ENCODE measurements at regions not wholly inside any gene's neighbourhood (a gene's known extent, or its start where the extent isn't known, plus 50 kb on each side); places are given as distances from the start of the nearest gene placed in this dataset.
"Not testable (repeated sequence)": the region's sequence is repeated elsewhere in the genome, so short reads cannot be mapped to it uniquely, and the experiment has no call there.

DNA sequence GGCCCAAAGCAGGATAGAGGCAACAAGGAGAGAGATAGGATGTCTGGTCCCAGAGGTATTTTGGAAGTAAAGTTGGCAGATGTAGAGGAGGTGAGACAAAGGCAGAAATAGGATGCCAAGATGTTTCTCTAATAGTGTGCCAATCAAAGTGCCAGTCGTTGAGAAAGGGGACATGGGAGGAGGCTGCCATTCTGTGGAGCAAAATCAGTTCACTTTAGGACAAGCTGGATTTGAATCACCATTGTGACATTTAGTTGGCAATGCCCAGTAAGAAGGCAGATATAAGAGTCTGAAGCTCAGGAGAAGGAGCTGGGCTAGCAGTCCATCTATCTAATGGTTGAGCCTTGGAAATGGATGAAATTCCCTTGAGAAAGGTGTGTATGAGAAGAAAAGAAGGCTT lies 53.8 kb downstream of the ADRB2 start:
- Mint-ChIP-seq H3K4me1 (ENCODE audit: unreplicated experiment) (peaks cover 9% of the 10 kb centered on the region), H3K27me3 (ENCODE audit: unreplicated experiment) (no peaks in the 10 kb centered on the region), H3K9me3 (ENCODE audit: unreplicated experiment) (no peaks in the 10 kb centered on the region), H3K36me3 (ENCODE audit: unreplicated experiment) (no peaks in the 10 kb centered on the region), H3K27ac (ENCODE audit: unreplicated experiment) (no peak overlapping the region), H3K4me3 (ENCODE audit: unreplicated experiment) (no peak overlapping the region)
- TF ChIP-seq, protein P1, sequence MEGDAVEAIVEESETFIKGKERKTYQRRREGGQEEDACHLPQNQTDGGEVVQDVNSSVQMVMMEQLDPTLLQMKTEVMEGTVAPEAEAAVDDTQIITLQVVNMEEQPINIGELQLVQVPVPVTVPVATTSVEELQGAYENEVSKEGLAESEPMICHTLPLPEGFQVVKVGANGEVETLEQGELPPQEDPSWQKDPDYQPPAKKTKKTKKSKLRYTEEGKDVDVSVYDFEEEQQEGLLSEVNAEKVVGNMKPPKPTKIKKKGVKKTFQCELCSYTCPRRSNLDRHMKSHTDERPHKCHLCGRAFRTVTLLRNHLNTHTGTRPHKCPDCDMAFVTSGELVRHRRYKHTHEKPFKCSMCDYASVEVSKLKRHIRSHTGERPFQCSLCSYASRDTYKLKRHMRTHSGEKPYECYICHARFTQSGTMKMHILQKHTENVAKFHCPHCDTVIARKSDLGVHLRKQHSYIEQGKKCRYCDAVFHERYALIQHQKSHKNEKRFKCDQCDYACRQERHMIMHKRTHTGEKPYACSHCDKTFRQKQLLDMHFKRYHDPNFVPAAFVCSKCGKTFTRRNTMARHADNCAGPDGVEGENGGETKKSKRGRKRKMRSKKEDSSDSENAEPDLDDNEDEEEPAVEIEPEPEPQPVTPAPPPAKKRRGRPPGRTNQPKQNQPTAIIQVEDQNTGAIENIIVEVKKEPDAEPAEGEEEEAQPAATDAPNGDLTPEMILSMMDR (IDR thresholded peaks at IDR 0.05) = no peak
- no peak for DNase-seq (ENCODE audit: extremely low spot score, unreplicated experiment)

DNA sequence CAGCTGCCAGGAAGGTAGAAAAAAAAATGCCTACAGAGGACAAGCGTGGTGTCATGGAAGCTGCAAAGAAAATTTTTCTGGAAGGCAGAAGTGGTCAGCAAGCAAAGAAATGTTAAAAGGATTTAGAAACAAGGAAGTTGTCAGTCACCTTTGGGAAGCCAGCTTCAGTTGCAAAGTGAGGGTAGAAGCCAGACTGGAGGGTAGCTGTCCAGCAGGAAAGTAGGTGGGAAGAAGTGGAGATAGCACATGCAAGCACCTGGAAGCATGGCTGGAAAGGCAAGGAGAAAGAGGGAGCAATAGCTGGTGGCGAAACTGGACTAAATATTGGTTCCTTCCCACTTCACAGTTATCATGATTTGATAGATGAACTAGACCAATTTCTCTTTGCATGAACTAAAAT lies 54.3 kb downstream of the ADRB2 start:
- TF ChIP-seq, protein P1 (IDR thresholded peaks at IDR 0.05) = no peak
- H3K27me3 Mint-ChIP-seq (ENCODE audit: unreplicated experiment) = no peaks in the 10 kb centered on the region
- no peaks in the 10 kb centered on the region for H3K9me3 Mint-ChIP-seq (ENCODE audit: unreplicated experiment)
- no peaks in the 10 kb centered on the region for H3K36me3 Mint-ChIP-seq (ENCODE audit: unreplicated experiment)
- no peak overlapping the region for H3K27ac Mint-ChIP-seq (ENCODE audit: unreplicated experiment)
- no peak for DNase-seq (ENCODE audit: extremely low spot score, unreplicated experiment)
- peaks cover 8% of the 10 kb centered on the region for H3K4me1 Mint-ChIP-seq (ENCODE audit: unreplicated experiment)
- no peak overlapping the region for H3K4me3 Mint-ChIP-seq (ENCODE audit: unreplicated experiment)

DNA sequence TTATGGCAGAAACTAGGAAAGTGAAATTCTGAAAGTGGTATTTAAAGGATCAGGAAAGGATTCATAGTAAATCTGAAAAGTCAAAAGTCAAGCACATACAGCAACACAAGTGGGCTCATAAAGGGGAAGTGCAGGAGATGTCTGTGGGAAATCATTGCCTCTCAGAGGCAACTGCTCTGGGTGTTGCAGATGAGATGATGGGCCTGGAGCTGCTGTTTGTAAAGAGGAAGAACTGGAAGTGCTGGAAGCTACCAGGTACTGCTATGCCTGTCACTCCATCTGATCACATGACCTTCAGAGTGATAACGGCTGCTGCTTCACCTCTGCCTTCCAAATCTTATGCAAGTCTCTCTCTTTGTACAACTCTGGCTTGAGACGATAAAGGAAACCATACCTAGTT lies 55.9 kb downstream of the ADRB2 start:
- Mint-ChIP-seq H3K9me3 (ENCODE audit: unreplicated experiment) (no peaks in the 10 kb centered on the region), H3K36me3 (ENCODE audit: unreplicated experiment) (no peaks in the 10 kb centered on the region), H3K27ac (ENCODE audit: unreplicated experiment) (no peak overlapping the region), H3K4me3 (ENCODE audit: unreplicated experiment) (no peak overlapping the region), H3K4me1 (ENCODE audit: unreplicated experiment) (peaks cover 5% of the 10 kb centered on the region), H3K27me3 (ENCODE audit: unreplicated experiment) (no peaks in the 10 kb centered on the region)
- DNase-seq (ENCODE audit: extremely low spot score, unreplicated experiment) = no peak
- TF ChIP-seq, protein P1 (IDR thresholded peaks at IDR 0.05) = no peak

DNA sequence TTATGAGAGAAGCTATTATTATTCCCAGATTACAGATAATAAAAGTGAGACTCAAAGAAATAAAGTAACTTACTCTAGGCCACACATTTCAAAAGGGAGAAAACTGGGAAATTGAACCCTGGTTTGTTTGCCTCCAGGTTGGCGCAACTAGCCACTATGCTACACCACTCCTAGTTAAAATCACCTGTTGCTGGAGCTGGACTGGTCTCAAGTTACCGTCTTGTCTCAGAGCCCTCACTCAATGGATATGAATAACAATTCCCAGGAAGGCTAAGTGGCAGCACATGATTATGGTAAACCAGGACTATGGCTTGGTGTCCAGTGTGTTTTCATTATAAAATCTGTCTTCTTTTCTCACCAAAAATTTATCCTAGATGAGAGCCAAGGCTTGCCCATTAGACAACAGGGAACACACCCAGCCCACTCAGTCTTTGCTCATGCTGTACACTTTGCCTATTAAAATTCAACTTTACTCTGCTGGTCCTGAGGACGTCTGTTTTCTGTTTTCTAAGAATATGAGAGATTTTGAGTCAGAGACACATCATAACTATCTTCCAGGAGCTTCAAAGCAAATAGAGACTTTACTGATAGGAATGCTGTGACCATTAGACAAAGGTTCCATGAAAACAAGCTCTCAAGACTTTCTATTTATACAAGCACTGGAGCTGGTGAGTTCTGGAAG lies 58.1 kb downstream of the ADRB2 start:
- no peak overlapping the region for H3K4me3 Mint-ChIP-seq (ENCODE audit: unreplicated experiment)
- no peaks in the 10 kb centered on the region for H3K36me3 Mint-ChIP-seq (ENCODE audit: unreplicated experiment)
- peaks cover 5% of the 10 kb centered on the region for H3K9me3 Mint-ChIP-seq (ENCODE audit: unreplicated experiment)
- no peaks in the 10 kb centered on the region for H3K27me3 Mint-ChIP-seq (ENCODE audit: unreplicated experiment)
- DNase-seq (ENCODE audit: extremely low spot score, unreplicated experiment) = no peak
- H3K27ac Mint-ChIP-seq (ENCODE audit: unreplicated experiment) = no peak overlapping the region
- TF ChIP-seq, protein P1 (IDR thresholded peaks at IDR 0.05) = no peak
- H3K4me1 Mint-ChIP-seq (ENCODE audit: unreplicated experiment) = peaks cover 5% of the 10 kb centered on the region

DNA sequence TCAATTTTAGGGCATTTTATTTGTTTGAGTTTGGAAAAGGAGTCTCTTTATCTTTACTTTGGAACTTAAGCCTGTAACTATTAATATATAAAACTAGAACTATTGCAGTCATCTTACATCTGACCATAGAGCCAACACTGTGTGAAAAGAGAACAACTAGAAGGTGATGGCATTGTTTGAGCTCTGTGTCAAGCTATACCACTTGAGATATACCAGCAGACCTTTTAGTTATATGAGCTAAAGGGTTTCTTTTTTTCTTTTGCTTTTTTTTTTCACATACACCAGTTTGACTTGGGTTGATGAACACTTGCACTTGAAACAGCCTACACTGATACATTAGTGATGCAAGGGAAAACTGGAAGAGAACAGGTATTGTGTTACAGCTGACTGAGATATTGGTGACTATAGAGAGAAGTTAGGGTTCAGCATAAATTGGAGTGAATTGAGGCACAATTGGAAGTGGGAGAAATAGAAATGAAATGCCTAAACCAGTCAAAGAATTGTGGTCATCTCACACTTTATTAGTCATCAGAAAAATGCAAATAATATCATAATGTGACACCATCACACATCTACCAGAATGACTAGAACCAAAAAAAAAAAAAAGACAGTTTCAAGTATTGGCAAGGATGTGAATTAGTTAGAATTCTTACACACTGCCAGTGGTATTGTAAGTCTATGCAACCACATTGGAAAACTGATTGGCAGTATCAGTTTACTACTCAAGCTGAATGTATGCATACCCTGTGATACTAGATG lies 60.9 kb downstream of the ADRB2 start:
- TF ChIP-seq, protein P1 (IDR thresholded peaks at IDR 0.05) = no peak
- no peak for DNase-seq (ENCODE audit: extremely low spot score, unreplicated experiment)
- no peaks in the 10 kb centered on the region for H3K27me3 Mint-ChIP-seq (ENCODE audit: unreplicated experiment)
- no peaks in the 10 kb centered on the region for H3K4me1 Mint-ChIP-seq (ENCODE audit: unreplicated experiment)
- peaks cover 7% of the 10 kb centered on the region for H3K9me3 Mint-ChIP-seq (ENCODE audit: unreplicated experiment)
- H3K36me3 Mint-ChIP-seq (ENCODE audit: unreplicated experiment) = peaks cover 2% of the 10 kb centered on the region
- no peak overlapping the region for H3K4me3 Mint-ChIP-seq (ENCODE audit: unreplicated experiment)
- H3K27ac Mint-ChIP-seq (ENCODE audit: unreplicated experiment) = no peak overlapping the region

DNA sequence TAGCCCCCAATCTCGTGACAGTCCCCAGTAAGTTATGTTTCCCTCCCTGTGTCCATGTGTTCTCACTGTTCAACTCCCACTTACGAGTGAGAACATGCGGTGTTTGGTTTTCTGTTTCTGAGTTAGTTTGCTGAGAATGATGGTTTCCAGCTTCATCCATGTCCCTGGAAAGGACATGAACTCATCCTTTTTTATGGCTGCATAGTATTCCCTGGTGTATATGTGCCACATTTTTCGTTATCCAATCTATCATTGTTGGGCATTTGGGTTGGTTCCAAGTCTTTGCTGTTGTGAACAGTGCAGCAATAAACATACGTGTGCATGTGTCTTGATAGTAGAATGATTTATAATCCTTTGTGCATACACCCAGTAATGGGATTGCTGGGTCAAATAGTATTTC lies 63.5 kb downstream of the ADRB2 start:
- Mint-ChIP-seq H3K9me3 (ENCODE audit: unreplicated experiment) (peaks cover 29% of the 10 kb centered on the region), H3K36me3 (ENCODE audit: unreplicated experiment) (peaks cover 12% of the 10 kb centered on the region)
- not testable (repeated sequence) for DNase-seq (ENCODE audit: extremely low spot score, unreplicated experiment); H3K4me1 Mint-ChIP-seq (ENCODE audit: unreplicated experiment); H3K4me3 Mint-ChIP-seq (ENCODE audit: unreplicated experiment); H3K27me3 Mint-ChIP-seq (ENCODE audit: unreplicated experiment); H3K27ac Mint-ChIP-seq (ENCODE audit: unreplicated experiment)

DNA sequence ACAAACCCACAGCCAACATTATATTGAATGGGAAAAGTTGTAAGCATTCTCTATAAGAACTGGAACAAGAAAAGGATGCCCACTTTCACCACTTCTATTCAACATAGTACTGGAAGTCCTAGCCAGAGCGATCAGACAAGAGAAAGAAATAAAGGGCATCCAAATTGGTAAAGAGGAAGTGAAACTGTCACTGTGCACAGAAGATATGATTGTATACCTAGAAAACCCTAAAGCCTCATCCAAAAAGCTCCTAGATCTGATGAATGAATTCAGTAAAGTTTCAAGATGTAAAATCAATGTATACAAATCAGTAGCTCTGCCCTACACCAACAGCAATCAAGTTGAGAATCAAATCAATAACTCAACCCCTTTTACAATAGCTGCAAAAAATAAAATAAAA lies 69.0 kb downstream of the ADRB2 start:
- DNase-seq (ENCODE audit: extremely low spot score, unreplicated experiment); H3K4me1 Mint-ChIP-seq (ENCODE audit: unreplicated experiment); H3K27me3 Mint-ChIP-seq (ENCODE audit: unreplicated experiment); H3K27ac Mint-ChIP-seq (ENCODE audit: unreplicated experiment); H3K4me3 Mint-ChIP-seq (ENCODE audit: unreplicated experiment): not testable (repeated sequence)
- H3K9me3 Mint-ChIP-seq (ENCODE audit: unreplicated experiment) = peaks cover 31% of the 10 kb centered on the region
- H3K36me3 Mint-ChIP-seq (ENCODE audit: unreplicated experiment) = peaks cover 13% of the 10 kb centered on the region

All from osteocyte (in vitro differentiated cells).